ENCODE measurements at regions not wholly inside any gene's neighbourhood (a gene's known extent, or its start where the extent isn't known, plus 50 kb on each side); places are given as distances from the start of the nearest gene placed in this dataset.

- no peak overlapping the region for H3K4me2 ChIP-seq (ENCODE audit: low read length)
- no peaks in the 10 kb centered on the region for H3K9me3 ChIP-seq (ENCODE audit: control insufficient read depth, insufficient read depth, low read length)
- no peaks in the 10 kb centered on the region for H3K36me3 ChIP-seq (ENCODE audit: control insufficient read depth, low read length)
- H3K9me2 ChIP-seq (replicated peaks; ENCODE audit: control insufficient read depth, low read length), result no peaks in the 10 kb centered on the region
- H3K27ac ChIP-seq (ENCODE audit: low read depth, low read length), result no peak overlapping the region
- no peak overlapping the region for H3K4me3 ChIP-seq (ENCODE audit: low read length)
- no peak for TF ChIP-seq CTCF (IDR thresholded peaks at IDR 0.05; ENCODE audit: low read depth, low read length, poor library complexity, severe bottlenecking)
- TF ChIP-seq EZH2phosphoT487 (IDR thresholded peaks at IDR 0.05; ENCODE audit: borderline replicate concordance, low read length), result no peak
- no peaks in the 10 kb centered on the region for H3F3A ChIP-seq (ENCODE audit: control insufficient read depth, insufficient read depth)
- H3K27me3 ChIP-seq (ENCODE audit: control insufficient read depth, low read length), result peaks cover 6% of the 10 kb centered on the region
- no peaks in the 10 kb centered on the region for H4K20me1 ChIP-seq (ENCODE audit: control insufficient read depth, insufficient read depth, low read depth, low read length)
- H3K4me1 ChIP-seq (ENCODE audit: control insufficient read depth, low read length), result no peaks in the 10 kb centered on the region
- H3K79me2 ChIP-seq (ENCODE audit: control insufficient read depth, low read length), result no peaks in the 10 kb centered on the region
Observed at GRCh38 chr6:105981888-105982358, 104.2 kb upstream of the PRDM1 start.

- H3F3A ChIP-seq (ENCODE audit: control insufficient read depth, insufficient read depth), result no peaks in the 10 kb centered on the region
- no peaks in the 10 kb centered on the region for H3K4me1 ChIP-seq (ENCODE audit: control insufficient read depth, low read length)
- H3K4me3 ChIP-seq (ENCODE audit: low read length), result no peak overlapping the region
- no peak overlapping the region for H3K4me2 ChIP-seq (ENCODE audit: low read length)
- H4K20me1 ChIP-seq (ENCODE audit: control insufficient read depth, insufficient read depth, low read depth, low read length), result no peaks in the 10 kb centered on the region
- no peaks in the 10 kb centered on the region for H3K9me2 ChIP-seq (replicated peaks; ENCODE audit: control insufficient read depth, low read length)
- H3K36me3 ChIP-seq (ENCODE audit: control insufficient read depth, low read length), result no peaks in the 10 kb centered on the region
- H3K9me3 ChIP-seq (ENCODE audit: control insufficient read depth, insufficient read depth, low read length), result no peaks in the 10 kb centered on the region
- H3K79me2 ChIP-seq (ENCODE audit: control insufficient read depth, low read length), result no peaks in the 10 kb centered on the region
- no peak for TF ChIP-seq CTCF (IDR thresholded peaks at IDR 0.05; ENCODE audit: low read depth, low read length, poor library complexity, severe bottlenecking)
- TF ChIP-seq EZH2phosphoT487 (IDR thresholded peaks at IDR 0.05; ENCODE audit: borderline replicate concordance, low read length), result no peak
- H3K27ac ChIP-seq (ENCODE audit: low read depth, low read length), result no peak overlapping the region
- H3K27me3 ChIP-seq (ENCODE audit: control insufficient read depth, low read length), result peaks cover 6% of the 10 kb centered on the region; the same call in 1 of the 2 replicates
Observed at GRCh38 chr6:105981002-105981887, 104.9 kb upstream of the PRDM1 start.

- no peaks in the 10 kb centered on the region for H3K36me3 ChIP-seq (ENCODE audit: control insufficient read depth, low read length)
- H3K9me3 ChIP-seq (ENCODE audit: control insufficient read depth, insufficient read depth, low read length), result no peaks in the 10 kb centered on the region
- H3K9me2 ChIP-seq (replicated peaks; ENCODE audit: control insufficient read depth, low read length), result no peaks in the 10 kb centered on the region
- H3K79me2 ChIP-seq (ENCODE audit: control insufficient read depth, low read length), result no peaks in the 10 kb centered on the region
- no peak overlapping the region for H3K27ac ChIP-seq (ENCODE audit: low read depth, low read length)
- H3K27me3 ChIP-seq (ENCODE audit: control insufficient read depth, low read length), result no peaks in the 10 kb centered on the region
- H3F3A ChIP-seq (ENCODE audit: control insufficient read depth, insufficient read depth), result no peaks in the 10 kb centered on the region
- no peaks in the 10 kb centered on the region for H3K4me1 ChIP-seq (ENCODE audit: control insufficient read depth, low read length)
- no peaks in the 10 kb centered on the region for H4K20me1 ChIP-seq (ENCODE audit: control insufficient read depth, insufficient read depth, low read depth, low read length)
- H3K4me3 ChIP-seq (ENCODE audit: low read length), result no peak overlapping the region
- H3K4me2 ChIP-seq (ENCODE audit: low read length), result no peak overlapping the region
- TF ChIP-seq CTCF (IDR thresholded peaks at IDR 0.05; ENCODE audit: low read depth, low read length, poor library complexity, severe bottlenecking) (no peak), EZH2phosphoT487 (IDR thresholded peaks at IDR 0.05; ENCODE audit: borderline replicate concordance, low read length) (no peak)
Observed at GRCh38 chr6:105978974-105979373, 107.2 kb upstream of the PRDM1 start.

Data from DOHH2 (cell line).